GM18498 (cell line): ENCODE measurements at regions not wholly inside any gene's neighbourhood (a gene's known extent, or its start where the extent isn't known, plus 50 kb on each side); places are given as distances from the start of the nearest gene placed in this dataset.

Source experiments
- ATAC-seq: cut with Tn5 transposase; IDR thresholded peaks from one replicate; pipeline ENCODE4 v1.9.1; 2021; ENCODE audit warnings: mild to moderate bottlenecking, moderate library complexity; ENCODE audit not compliant: unreplicated experiment

DNA sequence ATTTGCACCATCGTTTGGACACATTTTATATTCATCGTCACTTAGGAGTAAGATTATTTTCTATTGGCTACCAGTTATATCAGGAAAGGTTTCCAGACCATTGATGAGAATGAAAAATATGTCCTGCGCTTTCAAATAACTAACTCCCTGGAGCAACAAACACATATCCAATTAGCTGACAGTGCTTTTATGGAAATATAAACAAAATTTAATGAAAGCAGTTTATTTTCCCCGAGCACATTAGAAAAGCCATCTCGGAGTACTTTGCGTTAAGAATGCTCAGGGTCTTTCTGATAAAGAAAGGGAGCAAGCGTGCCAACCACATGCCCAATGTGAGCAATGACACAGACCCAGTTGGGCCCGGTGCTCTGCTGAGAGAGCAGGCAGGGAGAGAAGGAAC is 85.1 kb upstream of the ZPBP start:
- ATAC-seq: no peak

- ATAC-seq: no peak
Observed at GRCh38 chr7:50174948-50175347, 81.9 kb upstream of the ZPBP start.

DNA sequence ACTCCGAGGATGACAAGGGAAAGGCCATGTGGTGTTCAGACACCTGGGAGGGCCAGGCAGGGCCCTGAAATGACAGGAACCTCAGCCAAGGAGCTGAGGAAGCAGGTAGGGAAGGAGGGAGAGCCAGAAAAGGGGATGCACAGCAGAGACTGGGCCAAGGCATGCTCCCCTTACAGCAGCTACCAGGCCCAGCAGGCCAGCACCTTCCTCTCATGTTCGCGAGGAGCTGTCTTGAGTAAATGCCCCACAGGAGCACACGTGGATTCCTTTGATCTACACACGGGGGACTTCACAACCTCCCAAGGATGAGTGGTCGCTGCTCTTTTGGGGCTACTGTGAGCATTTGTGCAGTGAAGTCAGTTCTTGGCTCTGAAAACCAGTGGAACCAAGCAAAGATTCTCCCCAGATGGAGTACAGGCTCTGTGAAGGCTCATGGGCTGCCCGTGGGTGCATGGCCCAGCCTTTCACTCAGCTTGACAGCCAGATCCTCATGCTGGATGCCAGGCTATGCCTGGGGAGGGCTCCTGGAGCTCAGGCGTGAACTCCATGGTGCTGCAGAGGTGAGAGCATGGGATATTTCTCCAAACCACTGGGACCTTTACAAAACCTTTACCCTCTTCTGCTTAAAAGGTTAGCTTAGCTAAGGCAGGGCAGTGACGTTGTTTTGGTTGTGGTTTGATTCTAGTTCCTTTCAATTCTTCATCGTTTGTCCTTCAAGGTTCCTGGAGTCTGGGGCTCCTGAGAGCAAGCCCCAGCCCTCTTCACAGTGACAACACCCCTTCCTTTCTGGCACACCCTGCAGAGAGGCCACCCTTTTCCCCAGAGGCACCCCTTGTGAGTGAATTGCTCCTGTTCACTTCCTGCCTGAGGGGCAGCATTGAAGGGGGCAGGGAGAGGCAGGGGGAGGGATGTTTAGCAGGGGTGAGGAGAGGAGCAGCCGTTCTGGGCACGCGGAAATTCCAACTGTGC is 74.2 kb upstream of the ZPBP start:
- ATAC-seq: no peak

GRCh38 chr7:50164559-50165170 is 71.6 kb upstream of the ZPBP start:
- ATAC-seq: no peak

DNA sequence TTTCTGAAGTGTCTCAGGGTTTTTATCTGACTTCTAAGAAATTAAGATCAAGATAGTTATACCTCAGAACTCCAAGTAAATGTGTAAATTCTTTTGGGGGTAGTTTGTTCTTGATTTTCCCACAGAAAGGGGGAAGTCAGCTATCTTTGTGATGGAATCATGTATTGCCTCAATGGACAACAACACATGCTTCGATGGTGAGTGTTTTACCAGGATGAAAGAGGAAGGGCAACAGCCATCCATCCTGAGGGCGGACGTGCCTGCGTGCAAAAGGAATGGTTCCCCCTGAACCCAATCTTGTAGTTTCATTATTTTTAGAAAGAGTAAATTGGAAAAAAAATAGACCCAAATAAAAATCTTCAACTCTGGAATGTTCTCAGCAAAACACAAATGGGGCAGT is 67.2 kb upstream of the ZPBP start:
- ATAC-seq: no peak

- ATAC-seq: no peak
Observed at GRCh38 chr7:50159154-50159553, 66.1 kb upstream of the ZPBP start.

DNA sequence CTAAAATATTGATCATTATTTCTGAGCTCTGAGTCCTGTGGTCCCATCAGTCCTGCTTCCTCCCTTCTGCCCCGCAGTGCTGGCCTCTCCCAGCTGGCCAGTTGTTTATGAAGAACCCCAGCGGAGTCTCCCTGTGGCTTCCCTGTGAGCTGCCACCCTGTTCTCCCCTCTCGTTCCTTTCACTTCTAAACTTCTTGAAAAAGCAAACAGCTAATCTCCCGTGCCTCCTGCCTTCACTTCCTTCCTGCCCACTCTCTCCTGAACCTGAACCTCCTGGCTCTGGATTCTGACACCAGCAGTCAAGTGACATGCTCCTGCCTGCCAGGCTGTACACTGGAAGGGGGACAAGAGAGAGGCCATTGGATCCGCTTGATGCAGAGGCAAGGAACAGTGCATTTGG is 63.7 kb upstream of the ZPBP start:
- ATAC-seq: no peak

GRCh38 chr7:50156163-50156562 is 63.1 kb upstream of the ZPBP start:
- no peak for ATAC-seq

DNA sequence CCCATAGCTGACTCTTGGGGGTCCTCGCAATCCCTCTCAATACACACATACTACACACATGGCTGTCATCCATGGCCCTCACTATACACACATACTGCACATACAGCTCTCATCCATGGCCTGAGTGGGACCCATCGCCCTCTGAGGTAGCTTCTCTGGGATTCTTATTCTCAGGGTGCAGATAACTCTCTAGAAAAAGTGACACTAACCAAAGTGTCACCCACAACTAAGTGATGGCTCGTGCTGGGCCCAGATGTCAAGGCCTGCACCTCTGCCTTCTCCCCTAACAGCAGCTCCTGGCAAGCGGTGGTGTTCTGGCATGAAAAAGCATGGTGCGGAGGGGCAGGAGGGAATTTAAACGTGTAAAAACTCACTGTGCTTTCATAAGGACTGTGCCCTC is 62.7 kb upstream of the ZPBP start:
- ATAC-seq: no peak

- no peak for ATAC-seq
Observed at GRCh38 chr7:50153995-50154394, 60.9 kb upstream of the ZPBP start.

DNA sequence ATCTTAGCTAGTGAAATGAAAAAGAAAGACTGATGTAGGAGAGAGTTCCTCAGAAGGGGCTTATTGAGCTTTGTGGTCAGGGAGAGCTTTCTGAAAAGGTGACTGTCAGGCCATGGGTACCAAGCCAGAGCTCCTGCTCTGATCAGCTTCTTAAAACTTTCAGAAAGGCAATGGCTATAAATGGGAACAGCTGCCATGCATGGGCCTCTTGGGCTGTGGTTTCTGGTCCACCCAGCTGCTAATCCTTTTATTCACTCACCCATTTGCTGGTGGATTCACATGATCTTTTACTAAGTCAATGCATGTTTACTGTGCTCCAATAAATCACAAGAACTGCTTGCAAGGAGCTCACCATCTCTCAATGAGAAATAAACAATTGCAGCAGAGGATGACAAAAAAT is 60.1 kb upstream of the ZPBP start:
- ATAC-seq: no peak

DNA sequence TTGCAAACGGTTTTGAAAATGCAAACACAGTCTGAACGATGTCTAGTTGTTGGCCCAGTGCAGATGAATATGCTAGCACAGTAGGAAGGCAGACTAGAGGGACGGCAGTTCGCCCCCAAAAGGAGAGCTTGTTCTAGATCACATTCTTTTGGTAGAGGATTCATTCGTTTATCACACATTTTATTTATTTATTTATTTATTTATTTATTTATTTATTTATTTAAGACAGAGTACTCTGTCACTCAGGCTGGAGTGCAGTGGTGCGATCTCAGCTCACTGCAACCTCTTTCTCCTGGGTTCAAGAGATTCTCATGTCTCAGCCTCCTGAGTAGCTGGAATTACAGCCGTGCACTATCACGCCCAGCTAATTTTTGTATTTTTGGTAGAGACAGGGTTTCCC is 59.4 kb upstream of the ZPBP start:
- ATAC-seq: no peak

DNA sequence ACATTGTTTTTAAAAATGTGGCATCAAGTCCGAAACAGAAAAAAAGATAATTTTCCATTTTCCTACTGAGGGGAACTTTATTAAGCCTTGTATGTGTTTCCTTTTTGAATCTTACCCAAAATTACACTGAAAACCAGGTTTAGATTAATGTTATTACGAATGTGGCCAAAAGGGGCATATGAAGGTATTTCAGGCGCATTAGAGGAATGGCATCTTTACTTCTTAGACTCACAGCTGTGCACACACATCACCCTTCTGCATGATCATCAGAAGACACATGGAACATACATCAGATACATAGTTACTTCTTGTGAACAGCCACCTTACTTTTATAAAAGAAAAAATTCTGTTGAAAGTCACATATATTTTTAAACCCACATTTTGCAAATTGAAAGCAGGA is 58.6 kb upstream of the ZPBP start:
- ATAC-seq: no peak

DNA sequence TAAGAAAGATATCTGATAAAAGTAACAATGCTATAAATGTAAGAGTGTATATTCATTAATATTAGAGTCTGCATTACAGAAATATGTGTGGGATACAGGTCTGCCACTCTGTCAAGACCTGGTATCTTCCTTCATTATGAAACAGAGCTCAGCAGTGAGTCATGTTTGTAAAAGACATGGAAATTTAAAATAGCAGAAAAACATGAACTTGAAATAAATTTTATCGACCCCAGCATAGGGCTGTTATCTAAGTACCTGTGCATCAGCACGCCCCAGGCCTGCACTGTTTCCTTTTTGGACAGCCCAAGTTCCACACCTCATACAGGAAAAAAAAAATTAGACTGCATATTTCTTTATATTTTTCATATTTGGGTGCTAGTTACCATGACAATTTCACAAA is 58.0 kb upstream of the ZPBP start:
- ATAC-seq: no peak

DNA sequence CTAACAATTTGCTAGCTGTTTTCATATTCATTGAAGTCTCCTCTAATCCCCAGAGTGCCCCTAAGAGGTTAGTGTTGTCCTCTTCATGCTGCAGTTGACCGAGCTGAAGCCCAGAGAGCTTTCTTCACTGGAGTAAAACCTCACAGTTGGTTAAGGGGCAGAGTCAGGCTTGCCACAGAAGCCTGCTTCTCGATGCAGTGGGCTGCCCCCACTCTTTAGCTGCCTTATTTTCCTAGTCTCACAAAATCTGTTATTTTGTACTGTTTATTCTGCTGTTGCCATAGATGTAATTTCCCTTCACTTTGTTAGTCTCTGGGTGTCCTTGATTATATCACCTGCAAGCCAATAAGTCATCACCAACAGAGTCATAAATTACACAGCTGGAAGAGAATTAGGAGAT is 56.3 kb upstream of the ZPBP start:
- no peak for ATAC-seq

DNA sequence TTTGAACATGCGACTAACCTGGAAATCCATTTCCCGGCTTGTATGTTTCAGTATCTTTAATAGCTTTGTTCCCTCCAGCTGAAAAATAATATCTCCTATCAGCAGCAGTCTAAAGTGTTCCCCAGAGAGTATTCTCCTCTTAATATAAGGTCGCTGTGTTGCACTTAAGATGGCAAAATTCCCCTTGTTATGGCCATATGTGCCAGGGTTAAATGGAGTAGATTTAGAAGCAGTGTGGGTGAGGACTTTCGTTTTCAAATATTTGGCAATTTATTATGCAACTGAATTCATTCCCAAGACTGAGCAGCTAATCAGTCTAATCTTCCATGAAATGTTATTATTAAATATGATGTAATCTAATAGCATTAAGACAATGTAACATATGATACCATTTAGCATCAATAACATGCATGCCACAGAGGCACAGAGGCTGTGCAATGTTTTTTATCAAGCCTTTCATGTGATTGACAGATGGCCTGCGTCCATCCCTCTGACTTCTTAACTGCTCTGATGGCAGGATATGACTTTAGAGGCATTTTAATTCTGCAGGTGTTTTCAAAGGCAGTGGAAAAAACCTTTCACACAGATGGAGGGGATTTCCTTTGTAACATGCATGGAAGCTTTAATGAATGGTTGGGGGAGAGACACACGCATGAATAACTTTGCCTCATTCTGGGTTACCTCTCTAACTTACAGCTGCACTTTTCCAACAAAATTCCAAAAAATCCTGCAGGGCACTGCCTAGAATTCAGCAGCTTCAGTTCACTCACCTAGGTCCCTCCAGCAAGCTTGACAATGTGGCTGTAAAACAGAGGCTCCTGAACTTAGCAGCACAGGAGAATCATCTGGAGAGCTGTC is 55.1 kb upstream of the ZPBP start:
- ATAC-seq: peak; percentile 54

DNA sequence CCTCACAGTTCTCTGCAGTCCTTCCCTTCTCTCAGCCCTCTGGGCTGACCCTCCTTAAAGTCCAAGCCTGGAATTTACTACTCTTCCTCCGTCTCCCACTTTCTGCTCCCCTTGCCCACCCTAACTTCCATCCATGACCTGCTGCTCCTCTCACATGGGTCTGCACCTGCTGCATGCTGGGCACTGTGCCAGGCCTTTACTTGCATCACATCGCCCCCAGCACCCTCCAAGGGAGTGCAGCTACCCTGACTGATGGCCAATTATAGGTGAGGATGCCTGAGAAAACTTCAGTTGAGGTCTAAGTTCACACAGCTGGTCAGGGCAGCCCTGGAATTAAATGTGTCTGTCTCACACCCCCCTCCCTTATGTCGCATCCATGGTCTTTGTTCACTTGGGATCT is 53.6 kb upstream of the ZPBP start:
- no peak for ATAC-seq

- peak; percentile 40 for ATAC-seq
Observed at GRCh38 chr7:50145801-50146338, 52.8 kb upstream of the ZPBP start.

DNA sequence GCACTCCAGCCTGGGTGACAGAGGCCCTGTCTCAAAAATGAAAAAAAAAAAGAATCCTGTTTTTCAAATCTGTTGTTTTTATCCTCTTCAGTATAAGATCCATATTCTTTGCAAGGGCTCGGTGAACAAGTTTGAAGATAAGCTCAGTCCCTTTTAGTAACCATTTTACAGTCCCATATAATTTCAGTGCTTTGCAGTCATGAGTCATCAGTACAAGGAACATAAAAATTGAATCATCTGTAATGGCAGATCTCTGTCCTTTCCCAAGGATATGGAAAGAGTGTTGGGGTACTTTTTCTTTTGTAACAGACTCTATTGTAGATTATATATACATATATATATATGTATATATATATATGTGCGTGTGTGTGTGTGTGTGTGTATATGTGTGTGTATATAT is 52.2 kb upstream of the ZPBP start:
- no peak for ATAC-seq
